KMS-11 (cell line): ENCODE measurements at regions not wholly inside any gene's neighbourhood (a gene's known extent, or its start where the extent isn't known, plus 50 kb on each side); places are given as distances from the start of the nearest gene placed in this dataset.

ENCODE experiments used
- H2AFZ ChIP-seq: fragments of 200-600 bp; sonication (generic); 2 replicates; pipeline ENCODE4 v1.6.1; 2016; ENCODE audit warnings: antibody characterized with exemption, mixed run types, low read depth
- H3K27ac ChIP-seq: fragments of 200-600 bp; sonication (generic); 2 replicates; pipeline ENCODE4 v1.6.1; 2016; ENCODE audit warnings: mild to moderate bottlenecking, mixed run types
- H3K27me3 ChIP-seq: fragments of 200-600 bp; sonication (generic); 2 replicates; pipeline ENCODE4 v1.6.1; 2017; ENCODE audit warnings: mild to moderate bottlenecking, low read depth, mixed run types, moderate library complexity; ENCODE audit not compliant: insufficient read depth
- H3K36me3 ChIP-seq: fragments of 200-600 bp; sonication (generic); 2 replicates; pipeline ENCODE4 v1.6.1; 2017; ENCODE audit warnings: mild to moderate bottlenecking, mixed run types; ENCODE audit not compliant: insufficient read depth
- H3K4me1 ChIP-seq: fragments of 200-600 bp; sonication (generic); 2 replicates; pipeline ENCODE4 v1.6.1; 2016; ENCODE audit warnings: mild to moderate bottlenecking, low read depth, mixed run types; ENCODE audit not compliant: poor library complexity, severe bottlenecking
- H3K4me2 ChIP-seq: fragments of 200-600 bp; sonication (generic); 2 replicates; pipeline ENCODE4 v1.7.0; 2016; ENCODE audit warnings: mild to moderate bottlenecking, mixed run types
- H3K4me3 ChIP-seq: fragments of 200-600 bp; sonication (generic); IDR thresholded peaks from 2 replicates; pipeline ENCODE4 v1.6.1; 2017; ENCODE audit warnings: low read depth, low read length, mixed read lengths; ENCODE audit not compliant: insufficient read depth
- H3K79me2 ChIP-seq: fragments of 200-600 bp; sonication (generic); 2 replicates; pipeline ENCODE4 v1.6.1; 2016; ENCODE audit warnings: low read depth, mixed run types; ENCODE audit not compliant: insufficient read depth
- H3K9ac ChIP-seq: fragments of 200-600 bp; sonication (generic); 2 replicates; pipeline ENCODE4 v1.6.1; 2016; ENCODE audit warnings: mild to moderate bottlenecking, mixed run types
- H4K20me1 ChIP-seq: fragments of 200-600 bp; sonication (generic); 2 replicates; pipeline ENCODE4 v1.6.1; 2016; ENCODE audit warnings: mild to moderate bottlenecking, mixed run types; ENCODE audit not compliant: insufficient read depth
- CTCF ChIP-seq: fragments of 200-600 bp; sonication (generic); conservative IDR thresholded peaks from 2 replicates; pipeline ENCODE4 v1.6.1; 2017; ENCODE audit warnings: low read depth, mild to moderate bottlenecking, antibody characterized with exemption, low read length, moderate library complexity, mixed read lengths

- Histone ChIP-seq H3K79me2 (no peaks in the 10 kb centered on the region), H3K27me3 (no peaks in the 10 kb centered on the region)
Measured at GRCh38 chr7:138405496-138405895, 54.6 kb upstream of the TRIM24 start.

GRCh38 chr7:138407792-138408191, 52.3 kb upstream of the TRIM24 start:
- Histone ChIP-seq H4K20me1 (no peaks in the 10 kb centered on the region), H3K27ac (no peak overlapping the region), H3K4me1 (no peaks in the 10 kb centered on the region), H3K4me3 (no peak overlapping the region), H3K36me3 (no peaks in the 10 kb centered on the region), H3K79me2 (no peaks in the 10 kb centered on the region), H3K27me3 (no peaks in the 10 kb centered on the region), H3K4me2 (no peak overlapping the region), H3K9ac (no peak overlapping the region), H2AFZ (no peak overlapping the region)
- TF ChIP-seq CTCF: no peak

More at GRCh38 chr7:138405496-138405895, 54.6 kb upstream of the TRIM24 start:
- no peak overlapping the region for H3K4me2 ChIP-seq
- H3K27ac ChIP-seq: no peak overlapping the region
- H3K4me1 ChIP-seq: no peaks in the 10 kb centered on the region
- no peak overlapping the region for H2AFZ ChIP-seq
- no peak overlapping the region for H3K9ac ChIP-seq
- H3K36me3 ChIP-seq: no peaks in the 10 kb centered on the region
- no peak overlapping the region for H3K4me3 ChIP-seq
- H4K20me1 ChIP-seq: no peaks in the 10 kb centered on the region
- TF ChIP-seq CTCF: no peak
